Ovary (tissue), 7 donors: ENCODE measurements at regions not wholly inside any gene's neighbourhood (a gene's known extent, or its start where the extent isn't known, plus 50 kb on each side); places are given as distances from the start of the nearest gene placed in this dataset.

Source experiments
- DNase-seq, 5 donors: peaks; one replicate each; pipeline ENCODE4 v3.0.0-alpha.2; 2019 to 2020
- H3K27ac ChIP-seq, 2 donors: fragments of 200-600 bp; one replicate each; pipeline versions ENCODE4 v1.5.1 to v1.8.0; 2019 to 2022
- H3K27me3 ChIP-seq: fragments of 200-600 bp; one replicate; pipeline ENCODE4 v1.8.0; 2022
- H3K36me3 ChIP-seq: fragments of 200-600 bp; sonication (generic); one replicate; pipeline ENCODE4 v1.5.1; 2019
- H3K4me1 ChIP-seq: one replicate; pipeline ENCODE4 v1.8.1; 2013; ENCODE audit warnings: mild to moderate bottlenecking, moderate library complexity; ENCODE audit not compliant: insufficient read depth
- H3K4me3 ChIP-seq: fragments of 200-600 bp; sonication (generic); one replicate; pipeline ENCODE4 v1.5.1; 2017
- H3K9me3 ChIP-seq, 2 donors: fragments of 200-600 bp in 1 of 2; sonication (generic) in 1 of 2; one replicate each; pipeline versions ENCODE4 v1.5.1 to v1.8.1; 2013 to 2019; ENCODE audit warnings: mild to moderate bottlenecking in 1 of 2, moderate library complexity in 1 of 2
- CTCF ChIP-seq, 3 donors: fragments of 450-650 bp in 2 of 3; fragments of 200-600 bp in 1 of 3; IDR thresholded peaks; one replicate each; pipeline versions ENCODE4 v1.5.1 to v1.8.0; 2016 to 2022; ENCODE audit warnings: antibody characterized with exemption in 3 of 3, mild to moderate bottlenecking in 1 of 3
- EP300 ChIP-seq: sonication (generic); formaldehyde crosslinking; IDR thresholded peaks from one replicate; pipeline ENCODE4 v1.6.1; 2017; ENCODE audit warnings: antibody characterized with exemption
- POLR2A ChIP-seq: fragments of 450-650 bp; IDR thresholded peaks from one replicate; pipeline ENCODE4 v1.6.1; 2017; ENCODE audit warnings: antibody characterized with exemption, mild to moderate bottlenecking, moderate library complexity
- WGBS, 3 donors: extraction: QIAGEN DNeasy Blood & Tissue Kit in 1 of 3; methylation state at CpG; one replicate each; pipeline versions ENCODE4 v1.1.5 to v1.1.7; 2013 to 2017; 5-methylcytosine and 5-hydroxymethylcytosine counted together
- intact Hi-C, 4 donors: fragments of 100-400 bp; cut with DNase I; formaldehyde crosslinking; loops; one replicate each; pipeline versions ENCODE4 v1.11.0 to v1.15.1; 2022 to 2023
- donor health status: DM: no; HTN: no; CAD: no; lungs with moderate emphysema.
- donor health status: DM: no; HTN: no; CAD: no.
- donor health status: Bipolar disorder and iron deficiency.
- donor health status: DM: no; HTN: no; CAD: no.
- donor health status: DM: yes; HTN: yes; CAD: no.

DNA sequence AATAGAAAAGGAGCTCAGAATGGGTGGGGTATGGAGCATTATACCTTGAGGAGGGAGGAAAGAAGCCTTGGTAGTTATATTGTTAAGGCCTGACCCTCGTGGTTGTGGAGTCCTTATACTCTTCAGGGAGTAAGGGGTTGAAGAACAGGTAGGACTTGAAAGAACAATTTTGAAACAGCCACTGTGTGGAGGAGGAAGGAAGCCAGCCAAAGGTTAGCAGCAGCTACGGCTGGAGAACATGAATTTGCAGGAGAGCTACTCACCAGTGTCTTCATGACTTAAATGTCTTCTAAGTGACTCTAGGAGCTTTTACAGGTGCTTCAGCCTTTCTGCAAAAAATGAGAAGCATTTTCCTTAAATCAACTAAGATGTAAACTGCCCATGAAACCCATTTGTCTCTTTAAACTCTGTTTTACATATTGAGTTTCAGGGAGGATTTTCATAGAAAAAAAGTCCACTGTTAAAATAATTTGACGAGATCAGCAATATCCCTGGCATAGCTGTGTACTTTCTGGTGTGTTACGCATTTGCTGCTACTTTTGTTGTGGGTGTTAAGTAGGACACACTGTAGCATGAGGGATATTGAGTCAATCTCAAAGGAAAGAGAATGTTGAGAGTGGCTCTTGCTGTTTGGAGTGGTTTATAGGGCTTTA is 110.6 kb upstream of the ELL2 start:
- Histone ChIP-seq H3K4me1 (peaks cover 3% of the 10 kb centered on the region), H3K36me3 (no peaks in the 10 kb centered on the region), H3K27ac (no peak overlapping the region), H3K9me3 (no peaks in the 10 kb centered on the region), H3K27me3 (no peaks in the 10 kb centered on the region), H3K4me3 (no peak overlapping the region)
- no peak for DNase-seq
- intact Hi-C loops, result no loop called here
- TF ChIP-seq POLR2A (no peak), EP300 (no peak), CTCF (IDR thresholded peaks at IDR 0.05) (no peak)
- WGBS, 3 donors, result 50 to 64% (median 59%) methylated on average over 4 of the region's 4 CpGs

GRCh38 chr5:96070622-96071225 is 109.1 kb upstream of the ELL2 start:
- H3K27me3 ChIP-seq, result no peaks in the 10 kb centered on the region
- no peaks in the 10 kb centered on the region for H3K9me3 ChIP-seq
- 93 to 96% (median 94%) methylated on average over 5 of the region's 5 CpGs for WGBS, 3 donors
- no peaks in the 10 kb centered on the region for H3K36me3 ChIP-seq
- H3K4me3 ChIP-seq, result no peak overlapping the region
- DNase-seq, result no peak
- H3K27ac ChIP-seq, result no peak overlapping the region
- peaks cover 3% of the 10 kb centered on the region for H3K4me1 ChIP-seq
- intact Hi-C loops, result no loop called here
- TF ChIP-seq POLR2A, result no peak
- TF ChIP-seq CTCF (IDR thresholded peaks at IDR 0.05), result no peak
- TF ChIP-seq EP300, result no peak

- no peak for DNase-seq
- no peak for TF ChIP-seq POLR2A
- no peak for TF ChIP-seq EP300
- Histone ChIP-seq H3K9me3 (no peaks in the 10 kb centered on the region), H3K27me3 (no peaks in the 10 kb centered on the region), H3K36me3 (no peaks in the 10 kb centered on the region), H3K4me1 (peaks cover 3% of the 10 kb centered on the region), H3K4me3 (no peak overlapping the region), H3K27ac (no peak overlapping the region)
- 74 to 85% (median 83%) methylated on average over 6 of the region's 6 CpGs for WGBS, 3 donors
- intact Hi-C loops, result no loop called here
Measured at GRCh38 chr5:96067894-96068614, 106.4 kb upstream of the ELL2 start.

DNA sequence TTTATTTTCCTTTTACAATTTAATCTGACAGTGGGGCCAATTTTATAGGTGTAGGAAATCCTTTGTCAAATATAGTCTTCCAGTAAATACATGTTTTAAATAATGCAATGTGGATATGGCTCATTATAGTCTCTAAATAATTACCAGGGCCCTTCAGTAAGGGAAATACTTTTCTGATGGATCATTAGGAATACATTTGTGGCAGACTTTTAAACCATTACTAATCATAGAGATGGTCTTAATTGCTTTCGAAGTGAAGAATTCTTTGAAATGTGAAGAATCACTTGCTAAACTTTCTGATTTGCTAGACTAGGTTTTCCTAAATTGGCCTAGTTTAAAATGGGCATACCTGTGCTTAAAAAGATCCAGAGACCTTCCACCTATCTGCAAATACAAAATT is 105.6 kb upstream of the ELL2 start:
- no peak for DNase-seq
- H3K4me3 ChIP-seq, result no peak overlapping the region
- no peaks in the 10 kb centered on the region for H3K27me3 ChIP-seq
- 86 to 89% (median 88%) methylated on average over 1 of the region's 1 CpG for WGBS, 3 donors
- no peaks in the 10 kb centered on the region for H3K9me3 ChIP-seq
- H3K4me1 ChIP-seq, result peaks cover 3% of the 10 kb centered on the region
- no peaks in the 10 kb centered on the region for H3K36me3 ChIP-seq
- no peak overlapping the region for H3K27ac ChIP-seq
- intact Hi-C loops, result no loop called here
- no peak for TF ChIP-seq CTCF (IDR thresholded peaks at IDR 0.05)
- no peak for TF ChIP-seq POLR2A
- no peak for TF ChIP-seq EP300

DNA sequence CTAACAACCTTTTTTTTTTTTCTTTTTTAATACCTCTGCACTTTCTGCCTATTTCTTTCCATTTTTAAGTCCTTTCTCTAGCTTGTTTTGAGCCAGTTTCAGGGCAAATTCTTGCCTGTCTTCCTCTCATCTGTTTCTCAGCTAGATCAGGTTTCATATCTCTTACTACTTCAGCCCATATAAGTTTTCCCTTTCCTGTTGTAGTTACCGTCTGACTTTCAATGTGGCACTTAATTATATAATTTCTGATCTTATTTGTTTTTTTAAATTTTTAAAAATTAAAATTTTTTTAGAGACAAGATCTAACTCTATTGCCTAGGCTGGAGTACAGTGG is 104.7 kb upstream of the ELL2 start:
- Histone ChIP-seq H3K4me3 (no peak overlapping the region), H3K36me3 (no peaks in the 10 kb centered on the region), H3K9me3 (no peaks in the 10 kb centered on the region), H3K27me3 (no peaks in the 10 kb centered on the region), H3K27ac (no peak overlapping the region), H3K4me1 (peaks cover 3% of the 10 kb centered on the region)
- no peak for DNase-seq
- 56 to 88% (median 65%) methylated on average over 1 of the region's 1 CpG for WGBS, 3 donors
- intact Hi-C loops, result no loop called here
- TF ChIP-seq POLR2A (no peak), CTCF (IDR thresholded peaks at IDR 0.05) (no peak), EP300 (no peak)
